ENCODE measurements at regions not wholly inside any gene's neighbourhood (a gene's known extent, or its start where the extent isn't known, plus 50 kb on each side); places are given as distances from the start of the nearest gene placed in this dataset.

DNA sequence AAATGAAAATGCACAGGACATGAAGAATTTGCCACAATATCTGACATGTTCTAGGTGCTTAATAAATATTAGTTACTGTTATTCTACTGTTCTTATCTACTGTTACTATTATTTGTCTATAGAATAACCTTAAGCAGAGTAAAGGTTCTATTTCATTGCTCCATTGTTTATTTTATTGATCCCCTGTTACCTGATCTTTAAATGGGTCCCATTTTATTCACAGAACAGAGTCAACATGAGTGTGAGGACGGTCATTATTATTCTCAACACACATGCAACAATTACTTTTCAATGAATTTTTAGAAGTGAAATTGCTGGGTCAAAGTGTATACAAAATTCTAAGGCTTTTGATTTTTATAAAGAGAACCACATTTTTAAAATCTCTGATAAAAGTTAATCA lies 186.9 kb downstream of the AHR start:
- H3K27ac ChIP-seq (ENCODE audit: low read depth, low read length, severe bottlenecking) = no peak overlapping the region
- no CpG with 5 or more reads among the region's 1 CpG for WGBS, 2 experiments (ENCODE audit: insufficient coverage in 2 of 2)
- H3K4me1 ChIP-seq (ENCODE audit: control insufficient read depth, insufficient read depth, low read length, poor library complexity, severe bottlenecking) = no peaks in the 10 kb centered on the region
- H3K4me3 ChIP-seq (ENCODE audit: extremely low read depth, insufficient read depth, low read length, poor library complexity, severe bottlenecking) = no peak overlapping the region
- H3K9me3 ChIP-seq (ENCODE audit: control insufficient read depth, low read length) = no peaks in the 10 kb centered on the region
- no peaks in the 10 kb centered on the region for H3K36me3 ChIP-seq (ENCODE audit: control insufficient read depth, insufficient read depth, low read length)

DNA sequence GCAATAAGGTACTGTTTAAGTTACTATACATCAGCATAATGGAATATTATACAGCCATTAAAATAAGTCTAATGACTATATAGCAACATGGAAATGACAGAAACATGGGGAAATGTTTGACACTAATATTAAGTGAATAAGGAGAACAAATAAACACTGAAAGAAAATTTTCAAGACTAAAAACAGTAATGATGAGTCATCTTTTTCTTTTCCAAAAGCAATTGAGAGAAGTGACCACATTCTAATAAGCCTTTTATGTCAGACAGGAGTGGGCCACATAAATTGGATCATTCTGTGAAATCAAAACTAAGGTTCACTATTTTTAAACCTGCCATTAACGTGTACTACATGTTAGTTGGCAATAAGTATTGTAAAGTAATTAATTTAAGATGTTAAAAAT lies 187.5 kb downstream of the AHR start:
- Histone ChIP-seq H3K4me1 (ENCODE audit: control insufficient read depth, insufficient read depth, low read length, poor library complexity, severe bottlenecking) (no peaks in the 10 kb centered on the region), H3K4me3 (ENCODE audit: extremely low read depth, insufficient read depth, low read length, poor library complexity, severe bottlenecking) (no peak overlapping the region), H3K9me3 (ENCODE audit: control insufficient read depth, low read length) (no peaks in the 10 kb centered on the region), H3K27ac (ENCODE audit: low read depth, low read length, severe bottlenecking) (no peak overlapping the region), H3K36me3 (ENCODE audit: control insufficient read depth, insufficient read depth, low read length) (no peaks in the 10 kb centered on the region)
- WGBS, 2 experiments (ENCODE audit: insufficient coverage in 2 of 2) = no CpG with 5 or more reads among the region's 1 CpG

DNA sequence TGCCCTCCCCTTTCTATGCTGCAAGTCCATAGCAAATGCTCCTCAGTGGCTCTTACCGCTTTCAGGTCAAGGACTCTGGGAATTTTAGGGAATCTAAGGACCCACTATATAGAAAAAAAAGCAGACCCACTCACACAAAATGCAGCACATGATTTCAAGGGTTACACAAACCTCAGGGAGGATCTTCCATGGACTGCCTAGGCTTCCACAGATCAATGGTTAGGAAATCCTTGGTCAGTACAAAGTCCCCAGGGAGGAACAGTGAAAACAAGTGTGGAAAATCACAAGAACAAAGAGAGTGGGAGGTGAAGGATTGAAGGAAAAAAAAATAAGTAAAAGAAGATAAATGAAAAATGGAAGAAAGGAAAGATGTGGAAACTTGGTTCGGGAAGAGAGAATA lies 188.4 kb downstream of the AHR start:
- 82 to 83% methylated on average over 1 to 2 of the region's 2 CpGs for WGBS, 2 experiments (ENCODE audit: insufficient coverage in 2 of 2)
- Histone ChIP-seq H3K9me3 (ENCODE audit: control insufficient read depth, low read length) (no peaks in the 10 kb centered on the region), H3K4me1 (ENCODE audit: control insufficient read depth, insufficient read depth, low read length, poor library complexity, severe bottlenecking) (no peaks in the 10 kb centered on the region), H3K27ac (ENCODE audit: low read depth, low read length, severe bottlenecking) (no peak overlapping the region), H3K36me3 (ENCODE audit: control insufficient read depth, insufficient read depth, low read length) (no peaks in the 10 kb centered on the region), H3K4me3 (ENCODE audit: extremely low read depth, insufficient read depth, low read length, poor library complexity, severe bottlenecking) (no peak overlapping the region)

DNA sequence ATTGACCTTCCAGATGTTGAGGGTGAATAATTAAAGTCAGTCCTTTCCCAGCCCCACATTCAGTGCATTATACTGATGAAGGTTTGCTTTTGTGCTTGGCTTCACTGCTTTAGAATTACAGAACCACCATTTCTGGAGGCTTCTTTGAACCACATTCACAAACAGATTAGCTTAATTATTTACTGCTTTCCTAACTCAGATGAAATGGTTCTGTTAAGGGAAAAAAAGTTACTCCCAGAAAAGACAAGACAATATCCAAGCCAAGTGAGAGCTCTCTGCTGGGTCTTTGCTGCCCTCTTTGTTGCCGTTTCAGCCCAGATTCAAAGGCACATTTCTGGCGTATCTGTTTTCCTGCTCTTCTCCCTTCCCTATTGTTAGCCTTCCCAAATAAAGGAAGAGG lies 188.9 kb downstream of the AHR start:
- no peak overlapping the region for H3K27ac ChIP-seq (ENCODE audit: low read depth, low read length, severe bottlenecking)
- 86% methylated on average over 2 of the region's 2 CpGs; no CpG with 5 or more reads in 1 of the 2 experiments for WGBS, 2 experiments (ENCODE audit: insufficient coverage in 2 of 2)
- H3K4me3 ChIP-seq (ENCODE audit: extremely low read depth, insufficient read depth, low read length, poor library complexity, severe bottlenecking) = no peak overlapping the region
- H3K9me3 ChIP-seq (ENCODE audit: control insufficient read depth, low read length) = no peaks in the 10 kb centered on the region
- no peaks in the 10 kb centered on the region for H3K4me1 ChIP-seq (ENCODE audit: control insufficient read depth, insufficient read depth, low read length, poor library complexity, severe bottlenecking)
- no peaks in the 10 kb centered on the region for H3K36me3 ChIP-seq (ENCODE audit: control insufficient read depth, insufficient read depth, low read length)

DNA sequence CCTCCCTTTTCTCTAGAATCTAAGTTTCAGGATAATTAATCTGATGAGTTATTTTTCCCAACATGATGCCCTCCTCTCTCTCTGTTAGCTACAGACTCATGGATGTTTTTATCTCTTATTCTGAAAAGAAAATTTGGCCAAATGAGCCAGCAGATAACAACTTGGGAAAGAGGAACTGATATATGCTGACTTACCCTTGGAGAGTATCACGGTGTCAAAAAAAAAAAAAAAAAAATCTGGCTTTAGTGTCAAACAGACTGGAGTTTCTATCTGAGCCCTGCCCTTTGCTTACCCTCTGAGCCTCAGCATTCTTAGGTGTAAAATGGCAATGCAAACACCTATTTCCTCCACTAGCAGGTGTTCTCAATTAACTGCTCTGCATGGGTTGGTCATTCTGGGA lies 190.4 kb downstream of the AHR start:
- Histone ChIP-seq H3K4me3 (ENCODE audit: extremely low read depth, insufficient read depth, low read length, poor library complexity, severe bottlenecking) (no peak overlapping the region), H3K36me3 (ENCODE audit: control insufficient read depth, insufficient read depth, low read length) (no peaks in the 10 kb centered on the region), H3K27ac (ENCODE audit: low read depth, low read length, severe bottlenecking) (no peak overlapping the region), H3K9me3 (ENCODE audit: control insufficient read depth, low read length) (no peaks in the 10 kb centered on the region), H3K4me1 (ENCODE audit: control insufficient read depth, insufficient read depth, low read length, poor library complexity, severe bottlenecking) (no peaks in the 10 kb centered on the region)
- WGBS, 2 experiments (ENCODE audit: insufficient coverage in 2 of 2) = 83 to 100% methylated on average over 1 of the region's 1 CpG

DNA sequence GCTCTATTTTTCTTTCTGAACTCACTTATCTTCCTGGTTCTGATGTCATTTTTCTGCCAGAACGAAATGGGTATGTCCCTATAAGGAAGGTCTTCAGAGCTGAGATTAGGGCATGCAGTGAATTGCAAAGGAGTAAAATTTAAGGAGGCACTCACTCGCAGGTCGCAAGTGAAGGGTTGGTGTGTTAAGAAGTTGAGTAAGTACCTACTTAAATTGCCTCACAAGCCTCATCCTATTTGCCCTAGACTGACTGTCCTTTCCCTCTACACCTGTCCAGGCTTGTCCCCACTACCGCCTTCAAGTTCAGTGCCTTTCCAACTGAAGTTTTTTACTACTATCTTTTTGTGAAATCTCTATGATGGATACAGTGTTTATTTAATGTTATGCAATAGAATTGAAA lies 191.5 kb downstream of the AHR start:
- no peaks in the 10 kb centered on the region for H3K36me3 ChIP-seq (ENCODE audit: control insufficient read depth, insufficient read depth, low read length)
- H3K4me1 ChIP-seq (ENCODE audit: control insufficient read depth, insufficient read depth, low read length, poor library complexity, severe bottlenecking) = no peaks in the 10 kb centered on the region
- 80% methylated on average over 1 of the region's 4 CpGs; no CpG with 5 or more reads in 1 of the 2 experiments for WGBS, 2 experiments (ENCODE audit: insufficient coverage in 2 of 2)
- H3K9me3 ChIP-seq (ENCODE audit: control insufficient read depth, low read length) = no peaks in the 10 kb centered on the region
- H3K27ac ChIP-seq (ENCODE audit: low read depth, low read length, severe bottlenecking) = no peak overlapping the region
- H3K4me3 ChIP-seq (ENCODE audit: extremely low read depth, insufficient read depth, low read length, poor library complexity, severe bottlenecking) = no peak overlapping the region

DNA sequence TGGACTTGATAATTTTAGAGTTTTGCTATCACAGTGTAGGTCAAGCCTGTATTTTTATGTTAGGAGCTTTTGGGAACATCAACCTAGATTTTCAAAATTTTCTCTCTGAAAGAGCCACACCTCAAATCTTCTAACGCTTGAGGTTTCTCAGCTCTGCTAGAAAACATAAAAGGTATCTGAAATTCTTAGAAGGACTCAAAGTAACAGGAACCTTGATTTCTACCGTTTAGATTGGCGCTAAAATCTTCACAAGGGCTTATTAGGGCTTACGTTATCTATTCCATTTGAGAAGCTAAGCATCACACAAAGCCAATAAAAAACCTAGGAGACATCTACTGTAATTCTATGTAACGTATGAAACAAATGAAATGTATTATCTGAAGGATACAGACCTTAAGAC lies 192.4 kb downstream of the AHR start:
- Histone ChIP-seq H3K4me3 (ENCODE audit: extremely low read depth, insufficient read depth, low read length, poor library complexity, severe bottlenecking) (no peak overlapping the region), H3K27ac (ENCODE audit: low read depth, low read length, severe bottlenecking) (no peak overlapping the region), H3K4me1 (ENCODE audit: control insufficient read depth, insufficient read depth, low read length, poor library complexity, severe bottlenecking) (no peaks in the 10 kb centered on the region), H3K36me3 (ENCODE audit: control insufficient read depth, insufficient read depth, low read length) (no peaks in the 10 kb centered on the region), H3K9me3 (ENCODE audit: control insufficient read depth, low read length) (no peaks in the 10 kb centered on the region)
- 94 to 100% methylated on average over 1 to 4 of the region's 5 CpGs for WGBS, 2 experiments (ENCODE audit: insufficient coverage in 2 of 2)

DNA sequence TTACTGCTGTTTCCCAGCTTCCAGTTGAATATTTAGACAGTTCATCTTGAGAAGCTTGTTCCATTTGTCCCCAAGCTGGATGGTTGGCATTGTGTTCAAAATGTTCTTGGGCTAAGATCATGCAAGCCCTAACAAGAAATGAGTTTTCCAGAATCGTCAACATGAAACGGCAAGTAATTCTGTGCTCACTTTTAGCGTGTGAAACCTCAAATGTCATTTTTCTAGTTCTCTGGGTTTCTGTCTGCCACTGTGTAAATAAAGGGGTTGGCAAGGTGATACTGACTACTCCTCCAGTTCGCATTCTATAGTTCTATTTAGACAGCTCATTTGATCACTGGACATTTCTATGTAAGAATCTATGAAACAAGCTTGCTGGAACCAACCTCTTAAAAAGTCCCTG lies 194.0 kb downstream of the AHR start:
- no peak overlapping the region for H3K4me3 ChIP-seq (ENCODE audit: extremely low read depth, insufficient read depth, low read length, poor library complexity, severe bottlenecking)
- peaks cover 4% of the 10 kb centered on the region for H3K4me1 ChIP-seq (ENCODE audit: control insufficient read depth, insufficient read depth, low read length, poor library complexity, severe bottlenecking)
- no peak overlapping the region for H3K27ac ChIP-seq (ENCODE audit: low read depth, low read length, severe bottlenecking)
- H3K36me3 ChIP-seq (ENCODE audit: control insufficient read depth, insufficient read depth, low read length) = no peaks in the 10 kb centered on the region
- 90 to 91% methylated on average over 3 of the region's 4 CpGs for WGBS, 2 experiments (ENCODE audit: insufficient coverage in 2 of 2)
- no peaks in the 10 kb centered on the region for H3K9me3 ChIP-seq (ENCODE audit: control insufficient read depth, low read length)

DNA sequence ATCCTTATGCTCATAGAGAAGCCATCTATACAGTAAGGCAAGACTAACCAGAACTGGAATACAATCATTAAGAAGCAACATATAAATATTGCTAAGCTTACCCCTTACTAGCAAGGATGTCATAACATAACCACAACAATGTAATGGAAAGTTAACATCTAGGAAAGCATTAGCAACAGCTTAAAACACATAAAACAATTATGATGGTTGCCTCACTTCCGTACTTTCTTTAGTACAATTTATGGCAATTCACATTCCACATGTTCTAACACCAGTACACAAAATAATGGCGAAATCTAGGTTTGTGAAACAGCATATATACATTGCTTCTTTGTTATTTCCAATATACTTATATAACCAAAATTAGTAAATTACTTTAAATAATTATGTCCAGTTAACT lies 195.0 kb downstream of the AHR start:
- H3K9me3 ChIP-seq (ENCODE audit: control insufficient read depth, low read length) = no peaks in the 10 kb centered on the region
- no peak overlapping the region for H3K4me3 ChIP-seq (ENCODE audit: extremely low read depth, insufficient read depth, low read length, poor library complexity, severe bottlenecking)
- H3K27ac ChIP-seq (ENCODE audit: low read depth, low read length, severe bottlenecking) = no peak overlapping the region
- 89% methylated on average over 1 of the region's 2 CpGs; no CpG with 5 or more reads in 1 of the 2 experiments for WGBS, 2 experiments (ENCODE audit: insufficient coverage in 2 of 2)
- H3K36me3 ChIP-seq (ENCODE audit: control insufficient read depth, insufficient read depth, low read length) = no peaks in the 10 kb centered on the region
- peaks cover 4% of the 10 kb centered on the region for H3K4me1 ChIP-seq (ENCODE audit: control insufficient read depth, insufficient read depth, low read length, poor library complexity, severe bottlenecking)

DNA sequence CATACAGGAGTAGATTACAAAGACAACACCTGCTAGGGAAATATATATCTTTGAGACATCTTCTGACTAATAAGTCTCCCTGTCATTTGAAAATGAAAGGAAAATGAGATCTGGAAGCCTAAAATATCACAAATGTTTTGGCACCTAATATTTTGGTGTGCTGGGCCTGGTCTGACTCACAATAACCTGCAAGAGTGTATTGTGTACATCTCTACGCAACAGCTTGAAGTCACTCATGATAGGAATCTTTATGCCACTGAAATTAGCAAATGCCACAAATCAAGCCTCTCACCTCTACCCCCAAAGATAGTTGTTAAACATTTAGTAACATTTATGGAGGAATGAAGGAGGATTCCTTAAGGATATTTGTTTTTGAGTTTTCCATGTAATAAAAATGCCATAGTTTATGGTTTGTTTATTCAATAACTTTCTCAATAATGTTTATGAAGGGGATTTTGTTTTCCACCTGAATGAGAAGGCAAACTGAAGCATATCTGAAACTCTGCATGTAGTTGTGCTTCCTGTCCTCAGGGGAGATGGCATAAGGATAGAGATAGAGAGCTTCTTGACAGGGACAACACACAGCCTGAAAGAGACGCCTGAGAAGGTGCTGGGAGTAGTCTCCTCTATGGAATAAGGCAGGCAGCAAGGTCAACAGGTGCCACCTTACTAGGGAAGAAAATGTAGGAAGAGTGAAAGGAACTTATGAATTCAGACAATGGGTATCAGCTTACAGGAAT lies 197.4 kb downstream of the AHR start:
- WGBS, 2 experiments (ENCODE audit: insufficient coverage in 2 of 2) = 89 to 90% methylated on average over 1 of the region's 2 CpGs
- Histone ChIP-seq H3K36me3 (ENCODE audit: control insufficient read depth, insufficient read depth, low read length) (no peaks in the 10 kb centered on the region), H3K4me1 (ENCODE audit: control insufficient read depth, insufficient read depth, low read length, poor library complexity, severe bottlenecking) (peaks cover 4% of the 10 kb centered on the region), H3K4me3 (ENCODE audit: extremely low read depth, insufficient read depth, low read length, poor library complexity, severe bottlenecking) (no peak overlapping the region), H3K9me3 (ENCODE audit: control insufficient read depth, low read length) (no peaks in the 10 kb centered on the region), H3K27ac (ENCODE audit: low read depth, low read length, severe bottlenecking) (no peak overlapping the region)

DNA sequence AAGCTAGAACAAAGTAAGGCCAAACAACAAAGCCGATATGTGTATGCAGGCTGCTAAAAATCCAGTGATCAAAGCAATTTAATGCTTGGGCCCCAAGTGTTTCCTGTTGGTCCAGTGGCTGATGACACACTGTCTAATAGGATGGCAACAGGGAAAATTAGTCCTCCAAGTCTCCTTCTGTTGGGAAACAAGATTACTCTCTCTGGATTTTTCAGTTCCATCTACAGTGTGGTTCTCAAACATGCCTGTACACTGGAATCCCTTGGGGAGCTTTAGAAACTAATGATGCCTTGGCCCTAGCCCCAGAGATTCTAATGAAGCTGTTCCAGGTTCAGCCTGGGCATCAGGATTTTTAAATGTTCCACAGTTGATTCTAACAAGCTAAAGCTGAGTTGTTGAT lies 198.7 kb downstream of the AHR start:
- Histone ChIP-seq H3K36me3 (ENCODE audit: control insufficient read depth, insufficient read depth, low read length) (no peaks in the 10 kb centered on the region), H3K9me3 (ENCODE audit: control insufficient read depth, low read length) (no peaks in the 10 kb centered on the region), H3K4me1 (ENCODE audit: control insufficient read depth, insufficient read depth, low read length, poor library complexity, severe bottlenecking) (peaks cover 4% of the 10 kb centered on the region), H3K4me3 (ENCODE audit: extremely low read depth, insufficient read depth, low read length, poor library complexity, severe bottlenecking) (no peak overlapping the region), H3K27ac (ENCODE audit: low read depth, low read length, severe bottlenecking) (no peak overlapping the region)
- 78 to 100% methylated on average over 1 of the region's 1 CpG for WGBS, 2 experiments (ENCODE audit: insufficient coverage in 2 of 2)
